K562 (cell line): ENCODE measurements at regions not wholly inside any gene's neighbourhood (a gene's known extent, or its start where the extent isn't known, plus 50 kb on each side); places are given as distances from the start of the nearest gene placed in this dataset.

Source experiments
- ATAC-seq: fragments of 200-7000 bp; cut with Tn5 transposase; 3 replicates; pipeline ENCODE4 v1.9.1; 2020; ENCODE audit warnings: moderate library complexity
- BruUV-seq: library from RNA; stranded (reverse); fragments of 400-500 nt; replicated peaks from 2 replicates; lab custom pipeline; 2021; lab: Mats Ljungman, UMichigan
- CTCF ChIA-PET: fragments of 300-600 bp; formaldehyde crosslinking; extraction: SDS; loops from one replicate; lab custom pipeline; 2021; ENCODE audit warnings: low intra/inter-chr PET ratio; lab: Yijun Ruan, JAX
- POLR2A ChIA-PET: fragments of 300-600, 350-650 bp; sonication (Branson Sonifier 250); formaldehyde crosslinking; extraction: SDS; loops from one replicate; lab custom pipeline; 2021; ENCODE audit warnings: antibody characterized with exemption, inconsistent platforms; lab: Yijun Ruan, JAX
- DNase-seq, 4 experiments: peaks; one replicate each; pipeline versions ENCODE4 v3.0.0 to v3.0.0-alpha.2; 2011 to 2018; ENCODE audit warnings: low spot score in 3 of 4, mixed read lengths in 3 of 4; ENCODE audit errors: extremely low read depth in 1 of 4
- FAIRE-seq: peaks from 2 replicates; lab custom pipeline; 2011; peaks lifted over from hg19 to GRCh38; lab: Jason Lieb, UNC
- H2AFZ ChIP-seq: 2 replicates; pipeline ENCODE4 v1.6.0; 2011; ENCODE audit warnings: low read depth, low read length, control low read depth, inconsistent platforms
- H3K27ac ChIP-seq: fragments of 200-600 bp; 3 replicates; pipeline ENCODE4 v1.8.0; 2011; ENCODE audit warnings: low read depth, mild to moderate bottlenecking, control low read depth, inconsistent platforms, low read length, moderate library complexity, mixed read lengths; ENCODE audit errors: extremely low read depth
- H3K27me3 ChIP-seq, 2 experiments: fragments of 300-600 bp in 1 of 2; 2 replicates in 1 of 2; 3 replicates in 1 of 2; pipeline versions ENCODE4 v1.6.0 to v1.8.0; 2011; ENCODE audit warnings: inconsistent platforms in 2 of 2, low read length in 2 of 2, mild to moderate bottlenecking in 1 of 2, mixed read lengths in 1 of 2, moderate library complexity in 1 of 2; ENCODE audit not compliant: control insufficient read depth in 2 of 2, insufficient read depth in 2 of 2
- H3K36me3 ChIP-seq: fragments of 300-600 bp; 3 replicates; pipeline ENCODE4 v1.8.0; 2011; ENCODE audit warnings: mild to moderate bottlenecking, low read length, inconsistent platforms; ENCODE audit not compliant: control insufficient read depth, insufficient read depth
- H3K4me1 ChIP-seq, 2 experiments: fragments of 200-600 bp in 1 of 2; replicated peaks in 1 of 2; 2 replicates in 1 of 2; 3 replicates in 1 of 2; pipeline versions ENCODE4 v1.5.1 to v1.8.0; 2011; ENCODE audit warnings: inconsistent platforms in 2 of 2, low read length in 2 of 2, mild to moderate bottlenecking in 1 of 2, mixed read lengths in 1 of 2, moderate library complexity in 1 of 2; ENCODE audit not compliant: control insufficient read depth in 2 of 2, insufficient read depth in 2 of 2
- H3K4me2 ChIP-seq: 2 replicates; pipeline ENCODE4 v1.6.1; 2011; ENCODE audit warnings: low read length, control low read depth, inconsistent platforms, mixed read lengths; ENCODE audit not compliant: insufficient read depth
- H3K4me3 ChIP-seq: fragments of 200-600 bp; sonication (generic), shearing (Covaris generic); 2 replicates; pipeline ENCODE4 v1.5.1; 2016; ENCODE audit warnings: control low read depth, inconsistent platforms
- H3K79me2 ChIP-seq: fragments of 200-600 bp; 3 replicates; pipeline ENCODE4 v1.8.0; 2011; ENCODE audit warnings: low read length, inconsistent platforms; ENCODE audit not compliant: control insufficient read depth, insufficient read depth
- H3K9ac ChIP-seq, 2 experiments: 2 replicates each; pipeline versions ENCODE4 v1.6.0 to v1.6.1; 2011; ENCODE audit warnings: low read depth in 2 of 2, low read length in 2 of 2, control low read depth in 1 of 2, inconsistent platforms in 1 of 2, mild to moderate bottlenecking in 1 of 2, mixed read lengths in 1 of 2; ENCODE audit not compliant: insufficient read depth in 1 of 2
- H3K9me1 ChIP-seq: one replicate; pipeline ENCODE4 v1.6.0; 2011; ENCODE audit warnings: inconsistent platforms, mild to moderate bottlenecking, low read length, moderate library complexity; ENCODE audit not compliant: control insufficient read depth, insufficient read depth
- H3K9me3 ChIP-seq: replicated peaks from 2 replicates; pipeline ENCODE4 v1.5.1; 2011; ENCODE audit warnings: low read depth, low read length, inconsistent platforms; ENCODE audit not compliant: control insufficient read depth, insufficient read depth
- H4K20me1 ChIP-seq: replicated peaks from 2 replicates; pipeline ENCODE4 v1.6.1; 2011; ENCODE audit warnings: low read length, inconsistent platforms, mixed read lengths; ENCODE audit not compliant: control insufficient read depth, insufficient read depth
- MCM5 ChIP-seq: fragments of 450-650 bp; IDR thresholded peaks from 2 replicates; pipeline ENCODE4 v1.6.1; 2016; ENCODE audit warnings: low read depth
- NUFIP1 ChIP-seq: fragments of 450-650 bp; IDR thresholded peaks from 2 replicates; pipeline ENCODE4 v1.6.1; 2018; ENCODE audit not compliant: partially characterized antibody
- PCBP1 ChIP-seq: fragments of 200-400 bp; formaldehyde crosslinking; IDR thresholded peaks from 2 replicates; pipeline ENCODE4 v1.6.1; 2018; ENCODE audit warnings: mild to moderate bottlenecking, low read depth, low read length; ENCODE audit not compliant: poor library complexity, severe bottlenecking
- SMARCA5 ChIP-seq: fragments of 450-650 bp; IDR thresholded peaks from 2 replicates; pipeline ENCODE4 v1.6.1; 2016
- SMC3 ChIP-seq: conservative IDR thresholded peaks from 2 replicates; pipeline ENCODE4 v1.6.1; 2011; ENCODE audit warnings: low read depth, low read length, improper control_type of control experiment; ENCODE audit not compliant: insufficient read depth
- YY1 ChIP-seq, 3 experiments: IDR thresholded peaks; 2 replicates each; pipeline ENCODE4 v1.6.1; 2011; ENCODE audit warnings: low read length in 2 of 3, mild to moderate bottlenecking in 2 of 3, moderate library complexity in 2 of 3, borderline replicate concordance in 1 of 3, control low read depth in 1 of 3, low read depth in 1 of 3; ENCODE audit not compliant: insufficient read depth in 3 of 3, insufficient replicate concordance in 2 of 3, control insufficient read depth in 1 of 3, insufficient read length in 1 of 3; ENCODE audit errors: extremely low read depth in 1 of 3
- ZFP30 ChIP-seq: fragments of 250-450 bp; sonication (Bioruptor Pico); IDR thresholded peaks from 2 replicates; pipeline ENCODE4 v1.8.0; 2022; ENCODE audit warnings: moderate library complexity, mild to moderate bottlenecking, inconsistent platforms, borderline replicate concordance
- ZNF274 ChIP-seq: IDR thresholded peaks from 2 replicates; pipeline ENCODE4 v1.6.1; 2011; ENCODE audit warnings: low read depth, mild to moderate bottlenecking, low read length, moderate library complexity, borderline replicate concordance
- ZNF511 ChIP-seq: sonication (generic); formaldehyde crosslinking; IDR thresholded peaks from 2 replicates; pipeline ENCODE4 v1.8.0; 2022; ENCODE audit warnings: mild to moderate bottlenecking, missing genetic modification reagents
- WGBS: fragments of 100-300 bp; shearing (Covaris generic); methylation state at CpG from one replicate; pipeline ENCODE4 v1.1.6; 2016; ENCODE audit warnings: low coverage, mixed read lengths; ENCODE audit not compliant: insufficient coverage; ENCODE audit errors: missing lambda C conversion rate; 5-methylcytosine and 5-hydroxymethylcytosine counted together
- in situ Hi-C: fragments of 300-500 bp; cut with MboI; formaldehyde crosslinking; loops from 4 replicates; pipeline ENCODE4 v1.15.0; 2018; ENCODE audit warnings: inconsistent platforms, mixed read lengths
- intact Hi-C: fragments of 100-400 bp; cut with micrococcal nuclease; formaldehyde crosslinking; loops from 2 replicates; pipeline ENCODE4 v1.14.2; 2022
- TF ChIP-seq, protein P1 (sequence below), 2 experiments: fragments of 450-650 bp in 1 of 2; sonication (generic) in 1 of 2; formaldehyde crosslinking in 1 of 2; IDR thresholded peaks; 2 replicates each; pipeline versions ENCODE4 v1.7.1 to v1.9.0; 2016 to 2022; ENCODE audit warnings: inconsistent platforms in 1 of 2, mild to moderate bottlenecking in 1 of 2, missing genetic modification reagents in 1 of 2

DNA sequence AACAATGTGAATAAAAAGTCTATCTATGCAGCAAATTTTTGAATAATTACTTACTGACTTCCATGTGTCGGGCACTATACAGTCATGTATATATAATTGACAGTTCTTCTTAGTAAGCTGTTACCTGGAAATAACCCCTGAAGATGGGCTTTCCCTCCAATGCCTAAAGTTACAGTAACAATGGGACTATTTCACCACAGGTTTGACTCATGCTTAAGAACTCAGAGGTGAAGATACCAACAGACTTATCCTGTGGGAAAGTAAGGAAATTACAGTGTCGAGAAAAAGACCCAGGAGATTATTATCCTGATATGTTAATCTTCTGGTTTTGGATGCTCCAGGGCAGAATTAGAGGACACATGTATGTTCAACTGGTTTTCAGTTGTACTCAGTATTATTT, 601.5 kb upstream of the SOX9 start (continued):
- no peak for TF ChIP-seq ZNF511

GRCh38 chr17:71521724-71522123, 599.1 kb upstream of the SOX9 start:
- no peaks in the 10 kb centered on the region for H3K4me1 ChIP-seq
- no peaks in the 10 kb centered on the region for H3K9me1 ChIP-seq
- ChIA-PET POLR2A (no interaction called here), CTCF (no interaction called here)
- H2AFZ ChIP-seq = no peak overlapping the region
- DNase-seq (no peak), ATAC-seq (no peak), FAIRE-seq (no peak)
- 0% methylated on average over 2 of the region's 2 CpGs for WGBS
- intact Hi-C loops = no loop called here
- no peaks in the 10 kb centered on the region for H3K27me3 ChIP-seq
- no peaks in the 10 kb centered on the region for H3K36me3 ChIP-seq
- H4K20me1 ChIP-seq = no peaks in the 10 kb centered on the region
- H3K79me2 ChIP-seq = no peaks in the 10 kb centered on the region
- in situ Hi-C loops = no loop called here
- H3K9me3 ChIP-seq = no peaks in the 10 kb centered on the region; the same call in 1 of the 2 replicates
- H3K4me2 ChIP-seq = no peak overlapping the region
- H3K27ac ChIP-seq = no peak overlapping the region
- no peak overlapping the region for H3K9ac ChIP-seq
- no TSS peak for BruUV-seq
- no peak overlapping the region for H3K4me3 ChIP-seq
- no peak for TF ChIP-seq ZFP30 (CRISPR knock-in tag)
- no peak for TF ChIP-seq PCBP1
- no peak for TF ChIP-seq ZNF274
- TF ChIP-seq NUFIP1 = no peak
- TF ChIP-seq, protein P1, sequence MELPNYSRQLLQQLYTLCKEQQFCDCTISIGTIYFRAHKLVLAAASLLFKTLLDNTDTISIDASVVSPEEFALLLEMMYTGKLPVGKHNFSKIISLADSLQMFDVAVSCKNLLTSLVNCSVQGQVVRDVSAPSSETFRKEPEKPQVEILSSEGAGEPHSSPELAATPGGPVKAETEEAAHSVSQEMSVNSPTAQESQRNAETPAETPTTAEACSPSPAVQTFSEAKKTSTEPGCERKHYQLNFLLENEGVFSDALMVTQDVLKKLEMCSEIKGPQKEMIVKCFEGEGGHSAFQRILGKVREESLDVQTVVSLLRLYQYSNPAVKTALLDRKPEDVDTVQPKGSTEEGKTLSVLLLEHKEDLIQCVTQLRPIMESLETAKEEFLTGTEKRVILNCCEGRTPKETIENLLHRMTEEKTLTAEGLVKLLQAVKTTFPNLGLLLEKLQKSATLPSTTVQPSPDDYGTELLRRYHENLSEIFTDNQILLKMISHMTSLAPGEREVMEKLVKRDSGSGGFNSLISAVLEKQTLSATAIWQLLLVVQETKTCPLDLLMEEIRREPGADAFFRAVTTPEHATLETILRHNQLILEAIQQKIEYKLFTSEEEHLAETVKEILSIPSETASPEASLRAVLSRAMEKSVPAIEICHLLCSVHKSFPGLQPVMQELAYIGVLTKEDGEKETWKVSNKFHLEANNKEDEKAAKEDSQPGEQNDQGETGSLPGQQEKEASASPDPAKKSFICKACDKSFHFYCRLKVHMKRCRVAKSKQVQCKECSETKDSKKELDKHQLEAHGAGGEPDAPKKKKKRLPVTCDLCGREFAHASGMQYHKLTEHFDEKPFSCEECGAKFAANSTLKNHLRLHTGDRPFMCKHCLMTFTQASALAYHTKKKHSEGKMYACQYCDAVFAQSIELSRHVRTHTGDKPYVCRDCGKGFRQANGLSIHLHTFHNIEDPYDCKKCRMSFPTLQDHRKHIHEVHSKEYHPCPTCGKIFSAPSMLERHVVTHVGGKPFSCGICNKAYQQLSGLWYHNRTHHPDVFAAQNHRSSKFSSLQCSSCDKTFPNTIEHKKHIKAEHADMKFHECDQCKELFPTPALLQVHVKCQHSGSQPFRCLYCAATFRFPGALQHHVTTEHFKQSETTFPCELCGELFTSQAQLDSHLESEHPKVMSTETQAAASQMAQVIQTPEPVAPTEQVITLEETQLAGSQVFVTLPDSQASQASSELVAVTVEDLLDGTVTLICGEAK (IDR thresholded peaks at IDR 0.05) = no peak
- TF ChIP-seq, protein P1 (CRISPR knock-in tag; IDR thresholded peaks at IDR 0.05) = no peak
- TF ChIP-seq MCM5 = no peak
- no peak for TF ChIP-seq SMC3
- no peak for TF ChIP-seq SMARCA5
- TF ChIP-seq YY1 (IDR thresholded peaks at IDR 0.05; ENCODE audit: borderline replicate concordance in 1 of 3, control insufficient read depth in 1 of 3, extremely low read depth in 1 of 3, insufficient read depth in 3 of 3, insufficient read length in 1 of 3, insufficient replicate concordance in 2 of 3, low read depth in 1 of 3, low read length in 2 of 3) = no peak
